Neuronal stem cell (in vitro differentiated cells): ENCODE measurements at regions not wholly inside any gene's neighbourhood (a gene's known extent, or its start where the extent isn't known, plus 50 kb on each side); places are given as distances from the start of the nearest gene placed in this dataset.

Experiments used
- DNase-seq: peaks from one replicate; pipeline ENCODE4 v3.0.0-alpha.2; 2013; ENCODE audit warnings: low spot score
- H2AFZ ChIP-seq: one replicate; pipeline ENCODE4 v1.6.1; 2013; ENCODE audit warnings: mild to moderate bottlenecking, low read length, inconsistent platforms
- H2AK5ac ChIP-seq: 2 replicates; pipeline ENCODE4 v1.6.1; 2013; ENCODE audit warnings: low read depth, mild to moderate bottlenecking, inconsistent platforms, low read length, moderate library complexity, mixed read lengths
- H2BK120ac ChIP-seq: 2 replicates; pipeline ENCODE4 v1.6.1; 2013; ENCODE audit warnings: low read depth, mild to moderate bottlenecking, inconsistent platforms, low read length, moderate library complexity, mixed read lengths
- H2BK12ac ChIP-seq: one replicate; pipeline ENCODE4 v1.6.1; 2013; ENCODE audit warnings: low read length, inconsistent platforms
- H2BK15ac ChIP-seq: 2 replicates; pipeline ENCODE4 v1.6.1; 2013; ENCODE audit warnings: mild to moderate bottlenecking, low read length, inconsistent platforms, mixed read lengths
- H2BK5ac ChIP-seq: one replicate; pipeline ENCODE4 v1.6.1; 2013; ENCODE audit warnings: inconsistent platforms, mild to moderate bottlenecking, low read length, moderate library complexity
- H3K14ac ChIP-seq: one replicate; pipeline ENCODE4 v1.6.1; 2013; ENCODE audit warnings: low read length, inconsistent platforms
- H3K18ac ChIP-seq: 2 replicates; pipeline ENCODE4 v1.6.1; 2013; ENCODE audit warnings: low read length, inconsistent platforms
- H3K23ac ChIP-seq: 2 replicates; pipeline ENCODE4 v1.6.1; 2013; ENCODE audit warnings: low read depth, mild to moderate bottlenecking, mixed read lengths, low read length, inconsistent platforms; ENCODE audit not compliant: poor library complexity
- H3K27ac ChIP-seq: replicated peaks from 3 replicates; pipeline ENCODE4 v1.5.1; 2013; ENCODE audit warnings: low read length, inconsistent platforms
- H3K27me3 ChIP-seq, 3 experiments: 2 replicates each; pipeline ENCODE4 v1.6.1; 2013; ENCODE audit warnings: low read length in 3 of 3, mild to moderate bottlenecking in 2 of 3, inconsistent platforms in 1 of 3, low read depth in 1 of 3, mixed read lengths in 1 of 3, moderate library complexity in 1 of 3; ENCODE audit not compliant: control insufficient read depth in 3 of 3, insufficient read depth in 3 of 3
- H3K36me3 ChIP-seq, 2 donors: replicated peaks in 1 of 2; 2 replicates each; pipeline ENCODE4 v1.6.1; 2013; ENCODE audit warnings: low read length in 2 of 2; ENCODE audit not compliant: control insufficient read depth in 2 of 2, insufficient read depth in 2 of 2
- H3K4ac ChIP-seq: 2 replicates; pipeline ENCODE4 v1.6.1; 2013; ENCODE audit warnings: inconsistent platforms, mild to moderate bottlenecking, low read length, moderate library complexity
- H3K4me1 ChIP-seq, 2 donors: 1 replicate in 1 of 2; 2 replicates in 1 of 2; pipeline ENCODE4 v1.6.1; 2013; ENCODE audit warnings: low read length in 2 of 2, low read depth in 1 of 2; ENCODE audit not compliant: control insufficient read depth in 2 of 2, insufficient read depth in 1 of 2
- H3K4me2 ChIP-seq: one replicate; pipeline ENCODE4 v1.6.1; 2013; ENCODE audit warnings: mild to moderate bottlenecking, low read length, inconsistent platforms; ENCODE audit not compliant: insufficient read depth, poor library complexity, severe bottlenecking
- H3K4me3 ChIP-seq, 2 donors: 2 replicates each; pipeline ENCODE4 v1.5.1; 2013; ENCODE audit warnings: low read length in 2 of 2, mild to moderate bottlenecking in 2 of 2, inconsistent platforms in 1 of 2, moderate library complexity in 1 of 2
- H3K79me1 ChIP-seq: one replicate; pipeline ENCODE4 v1.6.1; 2013; ENCODE audit warnings: low read depth, mild to moderate bottlenecking, inconsistent platforms, low read length, moderate library complexity
- H3K9ac ChIP-seq: one replicate; pipeline ENCODE4 v1.6.1; 2013; ENCODE audit warnings: mild to moderate bottlenecking, low read depth, low read length, inconsistent platforms; ENCODE audit not compliant: poor library complexity
- H3K9me3 ChIP-seq, 2 donors: replicated peaks in 1 of 2; 2 replicates each; pipeline versions ENCODE3 to v1.6.1; 2013; ENCODE audit warnings: low read length in 2 of 2, mild to moderate bottlenecking in 2 of 2, inconsistent platforms in 1 of 2, low read depth in 1 of 2, mixed read lengths in 1 of 2, moderate library complexity in 1 of 2; ENCODE audit not compliant: control insufficient read depth in 2 of 2, insufficient read depth in 1 of 2
- H4K8ac ChIP-seq: one replicate; pipeline ENCODE4 v1.6.1; 2013; ENCODE audit warnings: low read depth, mild to moderate bottlenecking, inconsistent platforms, low read length, moderate library complexity
- H4K91ac ChIP-seq: one replicate; pipeline ENCODE4 v1.6.1; 2013; ENCODE audit warnings: low read length, low read depth, mild to moderate bottlenecking, inconsistent platforms; ENCODE audit not compliant: poor library complexity
- WGBS, 2 donors: extraction: QIAGEN DNeasy Blood & Tissue Kit; methylation state at CpG; one replicate each; pipeline ENCODE4 v1.1.7; 2013; ENCODE audit warnings: missing lambda C conversion rate in 2 of 2, mixed read lengths in 1 of 2; ENCODE audit not compliant: insufficient read length in 2 of 2, insufficient replicate concordance in 1 of 2; ENCODE audit errors: extremely low coverage in 2 of 2; 5-methylcytosine and 5-hydroxymethylcytosine counted together

- Histone ChIP-seq H3K36me3 (no peaks in the 10 kb centered on the region), H2AK5ac (no peak overlapping the region), H2BK5ac (no peak overlapping the region), H2BK120ac (no peak overlapping the region), H3K4me3 (no peak overlapping the region), H4K8ac (no peak overlapping the region), H3K14ac (no peak overlapping the region), H2BK15ac (no peak overlapping the region), H2BK12ac (no peak overlapping the region), H3K4ac (no peak overlapping the region), H4K91ac (no peak overlapping the region), H3K79me1 (no peaks in the 10 kb centered on the region), H3K23ac (no peak overlapping the region), H3K27ac (no peak overlapping the region), H3K4me1 (no peaks in the 10 kb centered on the region), H2AFZ (no peak overlapping the region), H3K9me3 (no peaks in the 10 kb centered on the region), H3K9ac (no peak overlapping the region), H3K18ac (no peak overlapping the region), H3K27me3 (no peaks in the 10 kb centered on the region), H3K4me2 (no peak overlapping the region)
- no peak for DNase-seq
- WGBS, 2 donors: no CpG with 5 or more reads among the region's 2 CpGs
Measured at GRCh38 chr4:127347936-127348335, 284.8 kb upstream of the INTU start.

- Histone ChIP-seq H2BK15ac (no peak overlapping the region), H2BK5ac (no peak overlapping the region), H2BK120ac (no peak overlapping the region), H3K4me1 (no peaks in the 10 kb centered on the region), H3K4me2 (no peak overlapping the region), H3K4ac (no peak overlapping the region), H3K79me1 (no peaks in the 10 kb centered on the region), H3K9ac (no peak overlapping the region), H2BK12ac (no peak overlapping the region), H3K4me3 (no peak overlapping the region), H2AK5ac (no peak overlapping the region), H3K18ac (no peak overlapping the region), H3K14ac (no peak overlapping the region), H4K91ac (no peak overlapping the region), H3K23ac (no peak overlapping the region), H2AFZ (no peak overlapping the region), H3K27ac (no peak overlapping the region), H3K36me3 (no peaks in the 10 kb centered on the region), H3K27me3 (no peaks in the 10 kb centered on the region), H3K9me3 (no peaks in the 10 kb centered on the region), H4K8ac (no peak overlapping the region)
- no peak for DNase-seq
- WGBS, 2 donors: no CpG with 5 or more reads among the region's 7 CpGs
Measured at GRCh38 chr4:127352220-127353113, 280.3 kb upstream of the INTU start.

GRCh38 chr4:127355743-127356142 lies 277.0 kb upstream of the INTU start:
- WGBS, 2 donors: no CpG with 5 or more reads among the region's 2 CpGs
- no peak overlapping the region for H3K14ac ChIP-seq
- H4K8ac ChIP-seq: no peak overlapping the region
- H2BK120ac ChIP-seq: no peak overlapping the region
- H2AK5ac ChIP-seq: no peak overlapping the region
- H3K9ac ChIP-seq: no peak overlapping the region
- no peak for DNase-seq
- H3K4me2 ChIP-seq: no peak overlapping the region
- H3K27ac ChIP-seq: no peak overlapping the region
- H2BK12ac ChIP-seq: no peak overlapping the region
- H2BK5ac ChIP-seq: no peak overlapping the region
- no peak overlapping the region for H3K23ac ChIP-seq
- H3K36me3 ChIP-seq: no peaks in the 10 kb centered on the region
- no peak overlapping the region for H3K4me3 ChIP-seq
- no peak overlapping the region for H2AFZ ChIP-seq
- no peaks in the 10 kb centered on the region for H3K79me1 ChIP-seq
- no peak overlapping the region for H4K91ac ChIP-seq
- H2BK15ac ChIP-seq: no peak overlapping the region
- H3K4ac ChIP-seq: no peak overlapping the region
- H3K27me3 ChIP-seq: no peaks in the 10 kb centered on the region
- H3K4me1 ChIP-seq: no peaks in the 10 kb centered on the region
- H3K9me3 ChIP-seq: no peaks in the 10 kb centered on the region
- no peak overlapping the region for H3K18ac ChIP-seq

- Histone ChIP-seq H3K4ac (no peak overlapping the region), H2BK15ac (no peak overlapping the region), H2BK5ac (no peak overlapping the region), H3K4me1 (no peaks in the 10 kb centered on the region), H3K23ac (no peak overlapping the region), H3K27ac (no peak overlapping the region), H3K36me3 (no peaks in the 10 kb centered on the region), H3K27me3 (no peaks in the 10 kb centered on the region), H2BK120ac (no peak overlapping the region), H3K4me3 (no peak overlapping the region), H2BK12ac (no peak overlapping the region), H4K91ac (no peak overlapping the region), H2AFZ (no peak overlapping the region), H3K18ac (no peak overlapping the region), H3K79me1 (no peaks in the 10 kb centered on the region), H3K9ac (no peak overlapping the region), H4K8ac (no peak overlapping the region), H3K9me3 (no peaks in the 10 kb centered on the region), H2AK5ac (no peak overlapping the region), H3K4me2 (no peak overlapping the region), H3K14ac (no peak overlapping the region)
- DNase-seq: no peak
Measured at GRCh38 chr4:127357765-127358164, 275.0 kb upstream of the INTU start.
